ENCODE measurements at regions not wholly inside any gene's neighbourhood (a gene's known extent, or its start where the extent isn't known, plus 50 kb on each side); places are given as distances from the start of the nearest gene placed in this dataset.

- Histone ChIP-seq H3K4me3 (replicated peaks; ENCODE audit: insufficient read depth, low read length) (no peak overlapping the region), H3K27me3 (ENCODE audit: insufficient read depth, poor library complexity, severe bottlenecking) (no peaks in the 10 kb centered on the region), H3K27ac (replicated peaks) (no peak overlapping the region)
- no peak for DNase-seq (ENCODE audit: low read depth in 1 of 2, low spot score in 1 of 2)
- TF ChIP-seq POLR2AphosphoS5 (IDR thresholded peaks at IDR 0.05; ENCODE audit: low read depth) (no peak), REST (IDR thresholded peaks at IDR 0.05; ENCODE audit: insufficient replicate concordance, low read depth) (no peak), SPI1 (IDR thresholded peaks at IDR 0.05; ENCODE audit: borderline replicate concordance, low read depth) (no peak), GABPA (IDR thresholded peaks at IDR 0.05; ENCODE audit: low read depth) (no peak)
- TF ChIP-seq, protein P1, sequence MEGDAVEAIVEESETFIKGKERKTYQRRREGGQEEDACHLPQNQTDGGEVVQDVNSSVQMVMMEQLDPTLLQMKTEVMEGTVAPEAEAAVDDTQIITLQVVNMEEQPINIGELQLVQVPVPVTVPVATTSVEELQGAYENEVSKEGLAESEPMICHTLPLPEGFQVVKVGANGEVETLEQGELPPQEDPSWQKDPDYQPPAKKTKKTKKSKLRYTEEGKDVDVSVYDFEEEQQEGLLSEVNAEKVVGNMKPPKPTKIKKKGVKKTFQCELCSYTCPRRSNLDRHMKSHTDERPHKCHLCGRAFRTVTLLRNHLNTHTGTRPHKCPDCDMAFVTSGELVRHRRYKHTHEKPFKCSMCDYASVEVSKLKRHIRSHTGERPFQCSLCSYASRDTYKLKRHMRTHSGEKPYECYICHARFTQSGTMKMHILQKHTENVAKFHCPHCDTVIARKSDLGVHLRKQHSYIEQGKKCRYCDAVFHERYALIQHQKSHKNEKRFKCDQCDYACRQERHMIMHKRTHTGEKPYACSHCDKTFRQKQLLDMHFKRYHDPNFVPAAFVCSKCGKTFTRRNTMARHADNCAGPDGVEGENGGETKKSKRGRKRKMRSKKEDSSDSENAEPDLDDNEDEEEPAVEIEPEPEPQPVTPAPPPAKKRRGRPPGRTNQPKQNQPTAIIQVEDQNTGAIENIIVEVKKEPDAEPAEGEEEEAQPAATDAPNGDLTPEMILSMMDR (IDR thresholded peaks at IDR 0.05; ENCODE audit: insufficient read depth, low read length) = no peak
These were observed 52.2 kb downstream of the SIPA1L2 start for GRCh38 chr1:232577772-232578171.

GRCh38 chr1:232576537-232576936 lies 53.4 kb downstream of the SIPA1L2 start:
- H3K27ac ChIP-seq (replicated peaks) = no peak overlapping the region
- no peaks in the 10 kb centered on the region for H3K27me3 ChIP-seq (ENCODE audit: insufficient read depth, poor library complexity, severe bottlenecking)
- DNase-seq (ENCODE audit: low read depth in 1 of 2, low spot score in 1 of 2) = no peak
- TF ChIP-seq, protein P1 (IDR thresholded peaks at IDR 0.05; ENCODE audit: insufficient read depth, low read length) = no peak
- TF ChIP-seq REST (IDR thresholded peaks at IDR 0.05; ENCODE audit: insufficient replicate concordance, low read depth) (no peak), POLR2AphosphoS5 (IDR thresholded peaks at IDR 0.05; ENCODE audit: low read depth) (no peak), GABPA (IDR thresholded peaks at IDR 0.05; ENCODE audit: low read depth) (no peak), SPI1 (IDR thresholded peaks at IDR 0.05; ENCODE audit: borderline replicate concordance, low read depth) (no peak)
- H3K4me3 ChIP-seq (replicated peaks; ENCODE audit: insufficient read depth, low read length) = no peak overlapping the region

DNA sequence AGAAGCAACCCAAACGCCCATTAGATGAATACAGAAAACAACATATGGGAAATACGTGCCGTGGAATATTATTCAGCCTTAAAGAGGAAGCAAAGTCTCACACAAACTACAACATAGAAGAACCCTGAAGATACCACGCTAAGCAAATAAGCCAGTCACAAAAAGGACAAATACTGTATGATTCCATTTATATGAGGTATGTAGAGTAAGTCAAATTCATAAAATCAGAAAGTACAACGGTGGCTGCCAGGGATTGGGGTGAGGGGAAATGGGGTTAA lies 54.2 kb downstream of the SIPA1L2 start:
- no peak for DNase-seq (ENCODE audit: low read depth in 1 of 2, low spot score in 1 of 2)
- no peaks in the 10 kb centered on the region for H3K27me3 ChIP-seq (ENCODE audit: insufficient read depth, poor library complexity, severe bottlenecking)
- H3K27ac ChIP-seq (replicated peaks) = no peak overlapping the region
- H3K4me3 ChIP-seq (replicated peaks; ENCODE audit: insufficient read depth, low read length) = no peak overlapping the region
- no peak for TF ChIP-seq SPI1 (IDR thresholded peaks at IDR 0.05; ENCODE audit: borderline replicate concordance, low read depth)
- TF ChIP-seq GABPA (IDR thresholded peaks at IDR 0.05; ENCODE audit: low read depth) = no peak
- no peak for TF ChIP-seq REST (IDR thresholded peaks at IDR 0.05; ENCODE audit: insufficient replicate concordance, low read depth)
- no peak for TF ChIP-seq POLR2AphosphoS5 (IDR thresholded peaks at IDR 0.05; ENCODE audit: low read depth)
- TF ChIP-seq, protein P1 (IDR thresholded peaks at IDR 0.05; ENCODE audit: insufficient read depth, low read length) = no peak
